GM13977 (cell line): ENCODE measurements at regions not wholly inside any gene's neighbourhood (a gene's known extent, or its start where the extent isn't known, plus 50 kb on each side); places are given as distances from the start of the nearest gene placed in this dataset.

Experiments used
- DNase-seq: peaks from one replicate; pipeline ENCODE4 v3.0.0; 2012; ENCODE audit warnings: low spot score
- in situ Hi-C: fragments of 300-500 bp; cut with MboI; formaldehyde crosslinking; loops from one replicate; pipeline ENCODE4 v1.12.0; 2022; ENCODE audit warnings: low sequenced_read_pairs, low pct_unique_long_range_greater_than_20kb, mixed read lengths, inconsistent platforms; ENCODE audit not compliant: unreplicated experiment
- TF ChIP-seq, protein P1 (sequence below): IDR thresholded peaks from 2 replicates; pipeline ENCODE4 v1.5.1; 2012; ENCODE audit warnings: mild to moderate bottlenecking, control low read depth; ENCODE audit not compliant: insufficient read depth; ENCODE audit errors: extremely low read depth, missing control alignments

DNA sequence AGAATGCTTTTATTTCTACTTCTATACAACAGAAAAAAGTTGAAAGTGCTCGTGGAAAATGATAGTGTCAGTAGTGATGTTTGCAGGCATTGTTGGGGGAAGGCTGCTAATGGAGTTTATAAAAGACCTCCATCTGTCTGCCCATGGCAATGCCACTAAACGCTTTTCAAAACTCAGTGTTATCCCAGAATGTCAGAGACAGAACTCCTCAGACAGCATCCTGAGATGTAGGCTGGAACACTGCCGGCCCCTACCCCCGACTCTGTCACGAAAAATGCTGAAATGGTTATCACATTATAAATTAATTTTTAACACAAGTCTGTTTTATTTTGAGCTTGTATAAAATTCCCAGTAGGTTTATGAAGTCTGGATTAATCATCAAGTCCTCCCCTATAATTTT, 128.9 kb downstream of the HS3ST1 start:
- no peak for DNase-seq
- in situ Hi-C loops, result no loop called here
- TF ChIP-seq, protein P1, sequence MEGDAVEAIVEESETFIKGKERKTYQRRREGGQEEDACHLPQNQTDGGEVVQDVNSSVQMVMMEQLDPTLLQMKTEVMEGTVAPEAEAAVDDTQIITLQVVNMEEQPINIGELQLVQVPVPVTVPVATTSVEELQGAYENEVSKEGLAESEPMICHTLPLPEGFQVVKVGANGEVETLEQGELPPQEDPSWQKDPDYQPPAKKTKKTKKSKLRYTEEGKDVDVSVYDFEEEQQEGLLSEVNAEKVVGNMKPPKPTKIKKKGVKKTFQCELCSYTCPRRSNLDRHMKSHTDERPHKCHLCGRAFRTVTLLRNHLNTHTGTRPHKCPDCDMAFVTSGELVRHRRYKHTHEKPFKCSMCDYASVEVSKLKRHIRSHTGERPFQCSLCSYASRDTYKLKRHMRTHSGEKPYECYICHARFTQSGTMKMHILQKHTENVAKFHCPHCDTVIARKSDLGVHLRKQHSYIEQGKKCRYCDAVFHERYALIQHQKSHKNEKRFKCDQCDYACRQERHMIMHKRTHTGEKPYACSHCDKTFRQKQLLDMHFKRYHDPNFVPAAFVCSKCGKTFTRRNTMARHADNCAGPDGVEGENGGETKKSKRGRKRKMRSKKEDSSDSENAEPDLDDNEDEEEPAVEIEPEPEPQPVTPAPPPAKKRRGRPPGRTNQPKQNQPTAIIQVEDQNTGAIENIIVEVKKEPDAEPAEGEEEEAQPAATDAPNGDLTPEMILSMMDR, result no peak

DNA sequence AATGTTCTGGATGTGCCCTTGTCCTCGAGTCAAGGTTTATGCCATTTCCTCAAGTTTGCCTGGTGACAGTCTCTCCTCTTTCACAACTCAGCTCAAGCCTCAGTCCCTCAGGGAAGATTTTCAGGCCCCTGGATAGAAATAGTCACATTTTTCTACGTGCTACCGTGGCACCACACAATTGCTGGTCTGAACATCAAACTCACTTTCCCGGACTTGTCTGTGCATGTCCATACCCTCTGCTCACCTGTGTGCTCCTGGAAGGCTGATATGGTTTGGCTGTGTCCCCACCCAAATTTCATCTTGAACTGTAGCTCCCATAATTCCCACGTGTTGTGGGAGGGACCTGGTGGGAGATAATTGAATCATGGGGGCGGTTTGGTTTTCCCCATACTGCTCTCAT, 129.7 kb downstream of the HS3ST1 start:
- TF ChIP-seq, protein P1, result no peak
- DNase-seq, result no peak
- in situ Hi-C loops, result no loop called here

DNA sequence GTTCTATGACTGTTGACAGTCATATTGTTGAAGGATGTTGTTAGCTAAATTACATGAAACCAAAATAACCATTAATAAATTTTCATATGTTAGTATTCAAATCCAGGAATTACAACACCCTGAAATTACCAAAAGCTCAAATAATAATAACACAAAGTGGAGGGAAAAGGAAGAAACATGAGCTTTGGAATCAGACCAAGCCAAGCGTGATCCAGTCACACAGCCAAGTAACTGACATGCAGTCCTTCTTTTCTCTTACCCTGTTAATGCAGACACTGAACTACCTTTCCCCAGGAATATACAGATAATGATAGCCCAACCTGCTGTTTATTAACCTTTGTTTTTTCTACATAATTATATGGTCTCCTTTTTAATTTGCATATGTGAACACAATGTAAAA, 130.2 kb downstream of the HS3ST1 start:
- no peak for DNase-seq
- TF ChIP-seq, protein P1, result no peak
- in situ Hi-C loops, result no loop called here

DNA sequence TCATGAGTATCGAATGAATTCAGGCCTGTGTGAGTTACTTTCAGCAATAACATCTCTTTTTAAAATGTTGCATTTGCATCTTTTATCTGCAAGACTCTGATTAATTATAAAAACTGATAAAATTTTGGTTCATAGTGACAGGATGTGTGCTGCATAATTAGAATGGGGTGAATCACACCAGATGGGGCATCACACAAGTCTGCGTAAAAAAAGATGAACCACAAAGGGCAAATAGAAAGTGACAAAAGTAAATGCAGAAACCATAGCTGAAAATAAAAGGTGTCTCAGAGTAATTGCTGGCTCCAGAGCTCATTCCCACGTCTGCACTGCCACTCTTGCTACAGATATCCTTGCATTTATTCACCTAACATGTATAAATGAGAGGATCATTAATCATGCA, 131.1 kb downstream of the HS3ST1 start:
- TF ChIP-seq, protein P1, result no peak
- in situ Hi-C loops, result no loop called here
- DNase-seq, result no peak

DNA sequence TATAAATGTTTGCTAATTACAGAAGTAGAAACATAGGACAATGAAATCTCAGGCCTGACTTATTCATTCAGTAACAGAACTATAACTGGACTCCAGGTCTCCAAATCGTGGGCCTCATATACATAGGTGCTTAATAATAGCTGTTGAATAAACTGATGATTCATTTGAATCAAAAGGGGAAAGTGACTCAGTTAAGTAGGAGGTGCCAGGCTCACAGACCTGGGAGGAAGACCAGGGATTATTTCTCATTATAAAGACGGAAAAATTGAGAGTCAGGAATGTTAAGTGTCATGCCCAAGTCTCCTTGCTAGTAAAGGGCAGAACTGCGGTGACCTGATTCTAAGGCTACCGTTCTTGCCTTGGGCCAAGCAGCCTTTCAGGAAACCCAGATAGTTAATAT, 131.5 kb downstream of the HS3ST1 start:
- TF ChIP-seq, protein P1, result no peak
- in situ Hi-C loops, result no loop called here
- DNase-seq, result no peak

DNA sequence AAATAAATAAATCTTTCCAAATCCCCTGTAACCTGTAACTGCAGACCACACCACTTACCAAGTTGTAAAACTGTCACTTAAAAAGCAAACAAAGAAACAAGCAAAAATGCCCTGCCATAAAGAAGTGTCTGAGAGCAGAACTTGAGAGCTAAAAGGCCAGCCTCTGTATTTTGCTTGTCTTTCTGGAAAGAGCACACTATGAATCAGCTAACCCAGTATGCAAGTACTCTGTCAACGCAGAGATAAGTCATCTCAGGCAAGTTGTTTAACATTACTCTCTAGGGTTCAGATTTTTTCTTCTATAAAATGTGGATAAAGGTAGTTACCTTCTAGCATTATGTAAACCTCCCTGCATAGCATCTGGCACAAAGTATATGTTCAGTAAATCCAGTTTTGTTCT, 134.8 kb downstream of the HS3ST1 start:
- TF ChIP-seq, protein P1, result no peak
- in situ Hi-C loops, result no loop called here
- no peak for DNase-seq

DNA sequence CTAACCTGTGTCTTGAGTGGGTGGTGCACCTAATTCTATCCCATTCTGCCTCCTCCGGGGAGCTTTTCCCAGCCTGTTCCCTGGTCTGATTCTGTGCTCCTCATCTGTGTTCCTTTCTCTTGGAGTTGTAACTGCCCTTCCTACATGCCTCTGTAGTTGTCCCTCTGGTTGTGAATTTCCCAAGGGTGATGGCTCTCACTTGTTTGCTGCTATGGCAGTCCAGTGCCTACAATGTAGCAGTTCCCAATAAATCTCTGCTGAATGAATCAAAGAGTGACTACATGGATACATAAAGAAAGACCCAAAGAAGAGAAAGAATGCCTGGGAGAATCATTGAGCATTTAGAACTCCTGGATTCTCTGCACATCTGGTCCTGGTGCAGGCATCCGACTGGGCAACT, 141.6 kb downstream of the HS3ST1 start:
- in situ Hi-C loops, result no loop called here
- TF ChIP-seq, protein P1, result no peak
- no peak for DNase-seq
